Kidney epithelial cell (primary cell): ENCODE measurements at regions not wholly inside any gene's neighbourhood (a gene's known extent, or its start where the extent isn't known, plus 50 kb on each side); places are given as distances from the start of the nearest gene placed in this dataset.

Source experiments
- DNase-seq: peaks from one replicate; pipeline ENCODE4 v3.0.0-alpha.2; 2010; ENCODE audit warnings: low read depth
- H3K27me3 ChIP-seq: 2 replicates; pipeline ENCODE4 v1.6.0; 2011; ENCODE audit warnings: low read length; ENCODE audit not compliant: control insufficient read depth, insufficient read depth
- H3K36me3 ChIP-seq: 2 replicates; pipeline ENCODE4 v1.5.1; 2011; ENCODE audit warnings: low read length; ENCODE audit not compliant: control insufficient read depth, insufficient read depth
- H3K4me3 ChIP-seq: 2 replicates; pipeline ENCODE4 v1.5.1; 2011; ENCODE audit warnings: low read depth, mild to moderate bottlenecking, control low read depth, low read length
- CTCF ChIP-seq: IDR thresholded peaks from 2 replicates; pipeline ENCODE4 v1.5.1; 2011; ENCODE audit warnings: mild to moderate bottlenecking, moderate library complexity, low read length, control low read depth, inconsistent platforms; ENCODE audit not compliant: insufficient read depth, poor library complexity, severe bottlenecking

DNA sequence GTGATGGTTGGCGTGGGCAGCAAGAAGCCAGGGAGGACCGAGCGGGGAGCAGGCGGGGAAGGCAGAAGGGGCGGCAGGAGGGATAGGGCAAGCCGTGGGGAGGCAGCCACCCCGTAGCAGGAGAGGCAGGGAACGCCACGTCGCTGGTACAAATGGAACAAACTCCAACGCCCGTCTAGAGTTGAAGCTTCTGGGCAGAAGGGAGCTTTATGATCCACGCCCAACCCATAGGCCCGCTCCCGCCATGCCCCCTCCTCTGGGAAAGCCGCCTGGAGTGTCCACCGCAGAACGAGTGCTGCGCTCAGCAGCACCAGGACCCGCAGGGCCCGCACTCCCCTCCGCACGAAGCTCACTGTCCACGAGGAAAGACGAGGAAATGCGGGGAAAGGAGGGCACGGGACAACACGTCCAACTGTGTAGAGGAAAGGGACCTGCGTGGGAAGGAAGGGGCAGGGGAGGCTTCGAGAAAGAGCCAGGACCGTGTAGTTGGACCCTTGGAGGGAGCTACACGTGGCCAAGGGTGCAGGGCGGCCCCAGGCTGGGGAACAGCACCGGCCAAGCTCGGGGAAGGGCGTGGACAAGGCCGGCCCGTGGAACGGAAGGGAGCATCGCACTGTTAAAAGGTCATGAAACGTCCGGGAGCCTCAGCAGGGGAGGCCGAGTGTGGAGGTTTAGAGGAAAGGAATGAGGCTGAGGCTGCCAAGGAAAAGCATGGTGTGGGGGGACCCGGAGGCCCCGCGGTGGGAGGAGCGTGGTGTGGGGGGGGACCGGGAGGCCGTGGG lies 204.0 kb downstream of the DLL1 start:
- TF ChIP-seq CTCF = no peak
- no peak for DNase-seq
- H3K4me3 ChIP-seq = no peak overlapping the region
- no peaks in the 10 kb centered on the region for H3K27me3 ChIP-seq
- H3K36me3 ChIP-seq = no peaks in the 10 kb centered on the region

DNA sequence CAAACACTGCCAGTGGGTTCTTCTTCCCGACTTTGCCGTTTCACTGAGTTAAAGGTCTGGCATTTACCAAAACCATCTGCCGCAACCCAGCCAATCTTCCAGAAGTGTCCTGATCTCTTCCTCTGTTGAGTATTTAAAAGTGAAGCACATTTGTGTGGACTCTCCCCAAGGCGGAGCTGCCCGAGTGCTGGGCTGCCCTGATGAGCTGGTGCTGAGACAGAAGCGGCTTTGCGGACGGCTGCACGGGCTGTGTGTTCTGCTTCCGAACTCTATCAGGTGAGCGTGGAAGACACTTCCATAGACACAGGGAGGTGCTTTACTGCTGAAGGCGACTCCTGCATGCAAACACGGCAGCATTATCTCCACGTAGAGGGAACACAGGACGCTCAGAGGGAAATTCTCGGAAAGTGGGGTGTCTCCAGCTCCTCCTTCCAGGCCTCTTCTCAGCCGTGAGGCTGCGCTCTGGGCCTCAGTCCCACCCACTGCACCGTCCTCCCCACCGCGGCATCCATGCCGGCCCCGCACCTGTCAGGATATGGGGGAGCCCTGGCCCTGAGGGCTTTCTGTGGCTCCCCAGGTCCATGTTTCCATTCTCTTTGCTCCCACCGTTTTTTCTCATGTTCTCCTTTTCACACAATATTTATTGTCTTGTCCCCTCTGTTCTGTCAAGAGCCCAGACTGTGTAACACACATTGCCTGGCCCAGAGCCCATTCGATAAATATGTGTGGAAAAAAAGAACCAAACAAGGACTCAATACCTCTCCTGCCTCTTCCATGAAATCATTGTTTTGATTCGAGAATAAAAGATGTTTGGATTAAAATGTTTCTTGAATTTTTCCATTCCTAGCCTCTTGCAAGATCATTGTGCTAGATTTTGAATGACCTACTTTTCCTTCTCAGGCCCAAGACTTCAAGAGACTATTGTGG lies 205.1 kb downstream of the DLL1 start:
- no peak for TF ChIP-seq CTCF
- no peak for DNase-seq
- H3K4me3 ChIP-seq = no peak overlapping the region

GRCh38 chr6:170084166-170084730 lies 206.6 kb downstream of the DLL1 start:
- no peak for DNase-seq
- Histone ChIP-seq H3K27me3 (peaks cover 7% of the 10 kb centered on the region), H3K4me3 (no peak overlapping the region), H3K36me3 (no peaks in the 10 kb centered on the region)
- TF ChIP-seq CTCF = no peak

More for the DNA sequence above, 205.1 kb downstream of the DLL1 start:
- H3K27me3 ChIP-seq = peaks cover under 1% of the 10 kb centered on the region
- H3K36me3 ChIP-seq = no peaks in the 10 kb centered on the region

DNA sequence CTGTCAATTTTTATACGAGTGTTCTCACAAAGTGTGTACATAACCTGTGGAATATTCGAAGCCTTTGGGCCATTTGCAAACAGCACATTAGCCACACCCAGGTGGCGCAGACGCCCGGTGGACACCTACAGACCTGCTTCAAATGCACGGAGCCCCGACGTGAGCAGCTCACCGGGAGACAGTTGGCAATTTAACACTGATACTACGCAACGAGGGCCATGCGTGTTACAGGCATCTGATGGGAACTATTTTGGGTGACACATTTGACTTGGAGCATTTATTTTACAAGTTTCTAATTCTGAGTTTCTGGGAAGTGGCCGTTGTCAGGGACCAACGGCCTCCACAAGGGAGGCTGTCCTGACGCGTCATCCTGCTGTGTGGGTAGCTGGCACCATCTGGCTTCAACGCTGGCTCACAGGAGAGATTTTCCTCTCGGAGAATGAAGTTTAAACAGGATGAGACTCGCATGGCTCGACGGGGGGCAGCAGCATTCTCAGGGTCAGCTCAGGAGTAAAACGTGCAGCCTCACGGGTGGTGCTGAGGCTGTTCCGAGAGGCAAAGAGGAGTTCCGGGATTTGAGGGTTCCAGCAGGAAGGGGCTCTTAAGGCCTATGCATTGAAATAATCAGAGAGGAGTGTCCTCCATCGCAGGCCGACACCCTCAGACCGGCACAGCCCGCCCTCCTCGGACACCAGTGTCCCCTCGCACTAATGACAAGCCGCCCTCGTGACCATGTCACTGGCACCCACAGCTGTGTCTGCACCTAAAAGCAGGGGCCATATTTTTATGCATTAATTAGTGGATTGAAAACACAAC lies 207.4 kb downstream of the DLL1 start:
- no peak for DNase-seq
- no peaks in the 10 kb centered on the region for H3K36me3 ChIP-seq
- no peak for TF ChIP-seq CTCF
- no peak overlapping the region for H3K4me3 ChIP-seq
- peaks cover 7% of the 10 kb centered on the region for H3K27me3 ChIP-seq

DNA sequence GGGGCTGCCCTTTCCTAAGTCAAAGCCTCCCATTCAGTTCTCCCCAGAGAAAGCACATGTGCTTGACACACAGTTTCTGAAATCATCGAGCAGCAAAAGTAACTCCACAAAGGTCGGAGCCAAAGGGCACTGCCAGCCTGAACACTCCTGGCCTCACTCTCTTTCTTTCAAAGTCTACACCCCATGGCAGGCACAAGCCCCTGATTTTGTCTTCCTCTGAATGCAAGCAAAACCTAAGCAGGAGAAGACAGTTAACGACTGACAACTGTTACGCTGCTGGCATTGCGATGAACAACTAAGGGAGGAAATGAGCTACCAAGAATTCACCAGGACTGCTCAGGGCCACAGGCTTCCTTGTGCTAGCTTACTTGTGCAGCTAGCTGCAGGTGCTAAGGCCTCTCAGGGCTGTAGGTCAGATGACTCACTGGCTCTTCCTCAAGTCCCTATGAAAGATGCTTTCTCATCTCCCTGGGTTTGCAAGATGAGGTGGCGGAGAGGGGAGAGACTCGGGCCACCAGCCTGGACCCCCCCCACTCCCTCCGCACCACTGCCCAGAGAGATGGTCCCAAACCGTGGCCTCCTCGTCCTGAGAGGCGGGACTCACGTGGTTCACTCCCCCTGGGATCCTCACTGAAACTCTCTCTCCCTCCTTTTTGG lies 208.2 kb downstream of the DLL1 start:
- TF ChIP-seq CTCF = no peak
- peaks cover 7% of the 10 kb centered on the region for H3K27me3 ChIP-seq
- DNase-seq = no peak
- H3K4me3 ChIP-seq = no peak overlapping the region
- no peaks in the 10 kb centered on the region for H3K36me3 ChIP-seq
